CD4-positive, alpha-beta T cell (primary cell): ENCODE measurements at regions not wholly inside any gene's neighbourhood (a gene's known extent, or its start where the extent isn't known, plus 50 kb on each side); places are given as distances from the start of the nearest gene placed in this dataset.

Source experiments
- ATAC-seq: fragments of 200-7000 bp; cut with Tn5 transposase; one replicate; pipeline ENCODE4 v1.10.0; 2022; ENCODE audit warnings: mild to moderate bottlenecking; ENCODE audit not compliant: poor library complexity
- CTCF ChIA-PET: fragments of 350-600 bp; sonication (Branson Sonifier 250); formaldehyde crosslinking; loops from one replicate; lab custom pipeline; 2021; ENCODE audit warnings: antibody characterized with exemption, inconsistent platforms; lab: Charles Lee
- POLR2A ChIA-PET: fragments of 350-600 bp; sonication (Branson Sonifier 250); formaldehyde crosslinking; loops from one replicate; lab custom pipeline; 2021; ENCODE audit warnings: antibody characterized with exemption, inconsistent platforms; lab: Charles Lee
- DNase-seq, 14 experiments: peaks; one replicate each; pipeline ENCODE4 v3.0.0-alpha.2; 2013 to 2020; ENCODE audit warnings: mixed read lengths in 2 of 14
- H3K27ac ChIP-seq, 2 donors: one replicate each; pipeline versions ENCODE4 v1.5.1 to v1.7.0; 2013; ENCODE audit warnings: low read length in 2 of 2, low read depth in 1 of 2, mild to moderate bottlenecking in 1 of 2
- H3K27me3 ChIP-seq, 2 experiments: 1 replicate in 1 of 2; 2 replicates in 1 of 2; pipeline versions ENCODE4 v1.6.1 to v1.7.0; 2013; ENCODE audit warnings: low read length in 2 of 2, control low read depth in 1 of 2, mild to moderate bottlenecking in 1 of 2, moderate library complexity in 1 of 2; ENCODE audit not compliant: insufficient read depth in 2 of 2, control insufficient read depth in 1 of 2
- H3K36me3 ChIP-seq: one replicate; pipeline ENCODE4 v1.6.1; 2013; ENCODE audit warnings: low read length, control low read depth; ENCODE audit not compliant: insufficient read depth
- H3K4me1 ChIP-seq: one replicate; pipeline ENCODE4 v1.6.1; 2013; ENCODE audit warnings: low read length, control low read depth; ENCODE audit not compliant: insufficient read depth
- H3K4me3 ChIP-seq: one replicate; pipeline ENCODE4 v1.5.1; 2013; ENCODE audit warnings: mild to moderate bottlenecking, low read length, moderate library complexity
- H3K9me3 ChIP-seq, 2 experiments: 1 replicate in 1 of 2; 2 replicates in 1 of 2; pipeline versions ENCODE4 v1.6.1 to v1.7.0; 2013; ENCODE audit warnings: low read length in 2 of 2, mild to moderate bottlenecking in 2 of 2, control low read depth in 1 of 2, moderate library complexity in 1 of 2; ENCODE audit not compliant: control insufficient read depth in 1 of 2, insufficient read depth in 1 of 2
- H3K27ac Mint-ChIP-seq: one replicate; pipeline ENCODE4 v1.8.0; 2020; ENCODE audit warnings: mixed read lengths
- H3K27me3 Mint-ChIP-seq: one replicate; pipeline ENCODE4 v1.8.0; 2021; ENCODE audit warnings: mixed read lengths
- H3K36me3 Mint-ChIP-seq: one replicate; pipeline ENCODE4 v1.8.0; 2021; ENCODE audit warnings: low read depth, mixed read lengths
- H3K4me1 Mint-ChIP-seq: one replicate; pipeline ENCODE4 v1.8.0; 2021; ENCODE audit warnings: low read depth, mixed read lengths
- H3K4me3 Mint-ChIP-seq: one replicate; pipeline ENCODE4 v1.8.0; 2020; ENCODE audit warnings: mild to moderate bottlenecking, mixed read lengths
- H3K9me3 Mint-ChIP-seq: one replicate; pipeline ENCODE4 v1.8.0; 2020; ENCODE audit warnings: mixed read lengths
- CTCF ChIP-seq: fragments of 200-600 bp; IDR thresholded peaks from one replicate; pipeline ENCODE4 v1.8.0; 2022; ENCODE audit warnings: antibody characterized with exemption, mild to moderate bottlenecking
- intact Hi-C, 2 experiments: fragments of 100-400 bp; cut with DNase I in 1 of 2; cut with micrococcal nuclease in 1 of 2; formaldehyde crosslinking; loops; one replicate each; pipeline versions ENCODE4 v1.15.1 to v1.9.0; 2023 to 2025; cut with DNase I, micrococcal nuclease

- intact Hi-C loops, result no loop called here
- H3K36me3 Mint-ChIP-seq, result no peaks in the 10 kb centered on the region
- H3K9me3 Mint-ChIP-seq, result peaks cover 8% of the 10 kb centered on the region
- DNase-seq (no peak), ATAC-seq (no peak)
- Histone ChIP-seq H3K27me3 (no peaks in the 10 kb centered on the region), H3K4me3 (no peak overlapping the region), H3K9me3 (peaks cover 8 to 10% of the 10 kb centered on the region in 2 experiments), H3K27ac (no peak overlapping the region), H3K4me1 (no peaks in the 10 kb centered on the region), H3K36me3 (no peaks in the 10 kb centered on the region)
- CTCF ChIA-PET, result no interaction called here
- H3K27me3 Mint-ChIP-seq, result no peaks in the 10 kb centered on the region
- TF ChIP-seq CTCF, result no peak
- H3K4me1 Mint-ChIP-seq, result no peaks in the 10 kb centered on the region
- POLR2A ChIA-PET, result no interaction called here
- H3K4me3 Mint-ChIP-seq, result no peak overlapping the region
- H3K27ac Mint-ChIP-seq, result no peak overlapping the region
Observed at GRCh38 chr17:71658996-71659395, 461.8 kb upstream of the SOX9 start.

GRCh38 chr17:71664861-71665260, 456.0 kb upstream of the SOX9 start:
- H3K9me3 Mint-ChIP-seq, result peaks cover 8% of the 10 kb centered on the region
- H3K36me3 Mint-ChIP-seq, result no peaks in the 10 kb centered on the region
- no peaks in the 10 kb centered on the region for H3K4me1 ChIP-seq
- H3K4me1 Mint-ChIP-seq, result no peaks in the 10 kb centered on the region
- DNase-seq (no peak), ATAC-seq (no peak)
- no peaks in the 10 kb centered on the region for H3K27me3 ChIP-seq
- POLR2A ChIA-PET, result no interaction called here
- peaks cover 4% of the 10 kb centered on the region in 2 experiments for H3K9me3 ChIP-seq
- no peak overlapping the region for H3K4me3 ChIP-seq
- H3K27ac Mint-ChIP-seq, result no peak overlapping the region
- no peaks in the 10 kb centered on the region for H3K27me3 Mint-ChIP-seq
- H3K4me3 Mint-ChIP-seq, result no peak overlapping the region
- no peak overlapping the region for H3K27ac ChIP-seq
- no peak for TF ChIP-seq CTCF
- no peaks in the 10 kb centered on the region for H3K36me3 ChIP-seq
- CTCF ChIA-PET, result no interaction called here
- intact Hi-C loops, result no loop called here

GRCh38 chr17:71666047-71666446, 454.8 kb upstream of the SOX9 start:
- DNase-seq (no peak), ATAC-seq (no peak)
- Histone ChIP-seq H3K36me3 (no peaks in the 10 kb centered on the region), H3K4me1 (no peaks in the 10 kb centered on the region), H3K27me3 (no peaks in the 10 kb centered on the region), H3K9me3 (peaks cover 4% of the 10 kb centered on the region in 2 experiments), H3K4me3 (no peak overlapping the region), H3K27ac (no peak overlapping the region)
- Mint-ChIP-seq H3K27ac (no peak overlapping the region), H3K4me3 (no peak overlapping the region), H3K4me1 (no peaks in the 10 kb centered on the region), H3K36me3 (no peaks in the 10 kb centered on the region), H3K9me3 (peaks cover 8% of the 10 kb centered on the region), H3K27me3 (no peaks in the 10 kb centered on the region)
- intact Hi-C loops, result no loop called here
- ChIA-PET POLR2A (no interaction called here), CTCF (no interaction called here)
- no peak for TF ChIP-seq CTCF
